D721Med (cell line): ENCODE measurements at regions not wholly inside any gene's neighbourhood (a gene's known extent, or its start where the extent isn't known, plus 50 kb on each side); places are given as distances from the start of the nearest gene placed in this dataset.

Source experiments
- DNase-seq: peaks from one replicate; pipeline ENCODE4 v3.0.0; 2011; ENCODE audit warnings: low spot score; ENCODE audit not compliant: insufficient read length
- FAIRE-seq: peaks from 2 replicates; lab custom pipeline; 2011; peaks lifted over from hg19 to GRCh38; lab: Jason Lieb, UNC
- TF ChIP-seq, protein P1 (sequence below): IDR thresholded peaks from 2 replicates; pipeline ENCODE4 v1.5.1; 2012; ENCODE audit warnings: mild to moderate bottlenecking, control low read depth; ENCODE audit not compliant: insufficient read depth; ENCODE audit errors: missing control alignments

DNA sequence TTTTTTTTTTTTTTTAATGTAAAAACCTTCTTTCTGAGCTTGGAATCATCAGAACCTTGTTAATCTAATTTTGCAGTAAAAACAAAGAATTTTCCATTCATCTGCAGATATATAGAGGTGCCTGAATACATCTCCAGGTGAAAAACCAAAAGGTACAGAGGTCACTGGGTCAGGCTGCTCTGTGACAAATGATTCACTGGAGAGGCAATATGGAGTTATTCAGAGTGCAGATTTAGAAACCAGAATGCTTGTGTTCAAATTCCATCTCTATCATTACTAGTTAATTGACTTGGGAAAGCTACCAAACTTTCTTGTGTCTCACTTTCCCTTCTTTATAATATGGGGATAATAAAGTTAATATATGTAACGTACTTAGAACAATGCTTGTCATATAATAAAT is 51.5 kb upstream of the C1orf53 start:
- TF ChIP-seq, protein P1, sequence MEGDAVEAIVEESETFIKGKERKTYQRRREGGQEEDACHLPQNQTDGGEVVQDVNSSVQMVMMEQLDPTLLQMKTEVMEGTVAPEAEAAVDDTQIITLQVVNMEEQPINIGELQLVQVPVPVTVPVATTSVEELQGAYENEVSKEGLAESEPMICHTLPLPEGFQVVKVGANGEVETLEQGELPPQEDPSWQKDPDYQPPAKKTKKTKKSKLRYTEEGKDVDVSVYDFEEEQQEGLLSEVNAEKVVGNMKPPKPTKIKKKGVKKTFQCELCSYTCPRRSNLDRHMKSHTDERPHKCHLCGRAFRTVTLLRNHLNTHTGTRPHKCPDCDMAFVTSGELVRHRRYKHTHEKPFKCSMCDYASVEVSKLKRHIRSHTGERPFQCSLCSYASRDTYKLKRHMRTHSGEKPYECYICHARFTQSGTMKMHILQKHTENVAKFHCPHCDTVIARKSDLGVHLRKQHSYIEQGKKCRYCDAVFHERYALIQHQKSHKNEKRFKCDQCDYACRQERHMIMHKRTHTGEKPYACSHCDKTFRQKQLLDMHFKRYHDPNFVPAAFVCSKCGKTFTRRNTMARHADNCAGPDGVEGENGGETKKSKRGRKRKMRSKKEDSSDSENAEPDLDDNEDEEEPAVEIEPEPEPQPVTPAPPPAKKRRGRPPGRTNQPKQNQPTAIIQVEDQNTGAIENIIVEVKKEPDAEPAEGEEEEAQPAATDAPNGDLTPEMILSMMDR = no peak
- no peak for FAIRE-seq

DNA sequence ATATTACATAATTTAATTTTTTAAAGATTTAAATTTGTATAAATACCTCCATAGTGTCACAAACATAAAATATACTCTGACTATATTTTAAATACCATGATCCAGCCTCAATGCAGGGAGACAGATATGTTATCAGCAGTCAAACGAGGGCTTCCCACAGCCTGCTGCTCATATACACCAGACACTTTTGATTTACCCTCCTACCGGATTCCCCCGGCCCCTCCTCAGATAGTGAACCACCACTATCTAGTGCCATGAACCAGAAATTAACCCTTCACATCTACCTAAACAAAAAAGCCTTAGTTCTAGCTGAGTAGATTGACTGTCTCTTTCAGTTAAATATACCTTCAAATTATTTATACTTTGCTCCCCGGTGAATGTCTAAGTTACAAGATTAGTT is 52.4 kb upstream of the C1orf53 start:
- DNase-seq = no peak
- FAIRE-seq = no peak
- TF ChIP-seq, protein P1 = no peak

More for the DNA sequence above, 51.5 kb upstream of the C1orf53 start:
- no peak for DNase-seq

DNA sequence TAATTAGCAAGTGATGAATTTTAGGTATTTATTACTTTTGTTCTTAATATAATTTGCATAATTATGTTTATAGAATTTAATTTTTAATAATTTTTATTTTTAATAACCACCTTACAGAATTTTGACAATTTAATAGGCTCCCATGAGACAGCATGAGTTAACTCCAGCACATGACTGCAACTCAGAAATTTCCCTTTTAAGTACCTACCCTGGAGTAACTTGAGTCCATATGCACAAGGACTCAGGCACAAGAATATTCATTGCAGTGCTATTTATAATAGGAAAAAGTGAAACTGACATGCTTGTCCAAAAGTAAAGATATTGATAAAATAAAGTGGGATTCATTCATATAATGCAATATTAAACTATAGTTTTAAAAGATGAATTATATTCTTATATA is 54.1 kb upstream of the C1orf53 start:
- DNase-seq = no peak
- TF ChIP-seq, protein P1 = no peak
- no peak for FAIRE-seq

DNA sequence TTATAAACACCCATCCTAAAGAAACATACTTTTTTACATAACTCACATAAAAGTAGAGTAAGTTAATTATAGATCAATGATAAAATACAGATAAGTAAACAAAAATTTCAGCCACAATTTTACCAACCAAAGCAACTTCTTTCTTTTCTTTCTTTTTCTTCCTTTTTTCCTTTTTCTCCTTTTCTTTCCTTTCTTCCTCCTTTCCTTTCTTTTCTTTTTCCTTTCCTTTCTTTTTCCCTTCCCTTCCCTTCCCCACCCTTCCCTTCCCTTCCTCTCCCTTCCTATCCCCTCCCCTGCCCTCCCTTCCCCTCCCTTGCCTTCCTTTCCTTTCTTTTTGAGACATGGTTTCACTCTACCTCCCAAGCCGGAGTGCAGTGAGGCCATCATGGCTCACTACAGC is 56.5 kb upstream of the C1orf53 start:
- DNase-seq (no peak), FAIRE-seq (peak; percentile 82)
- TF ChIP-seq, protein P1 = no peak

DNA sequence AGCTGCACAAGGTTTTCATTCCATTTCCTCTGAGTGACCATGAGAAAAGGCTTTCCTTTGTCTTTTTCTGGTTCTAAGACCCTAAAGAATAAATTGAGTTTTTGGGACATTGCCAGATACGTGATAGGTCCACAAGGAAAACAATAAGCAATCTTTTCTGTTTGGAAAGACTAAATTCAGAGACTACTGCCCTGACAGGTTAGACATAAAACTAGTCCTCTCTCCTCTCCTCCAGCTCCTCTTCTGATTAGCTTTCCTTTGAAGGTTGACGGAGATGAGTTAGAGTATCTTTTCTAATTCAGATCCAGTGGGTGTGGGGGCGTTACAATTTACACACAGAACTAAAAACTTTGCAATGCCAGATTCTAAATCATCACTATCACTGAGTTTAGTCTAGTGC is 57.8 kb upstream of the C1orf53 start:
- peak; percentile 63 for FAIRE-seq
- TF ChIP-seq, protein P1 = no peak

DNA sequence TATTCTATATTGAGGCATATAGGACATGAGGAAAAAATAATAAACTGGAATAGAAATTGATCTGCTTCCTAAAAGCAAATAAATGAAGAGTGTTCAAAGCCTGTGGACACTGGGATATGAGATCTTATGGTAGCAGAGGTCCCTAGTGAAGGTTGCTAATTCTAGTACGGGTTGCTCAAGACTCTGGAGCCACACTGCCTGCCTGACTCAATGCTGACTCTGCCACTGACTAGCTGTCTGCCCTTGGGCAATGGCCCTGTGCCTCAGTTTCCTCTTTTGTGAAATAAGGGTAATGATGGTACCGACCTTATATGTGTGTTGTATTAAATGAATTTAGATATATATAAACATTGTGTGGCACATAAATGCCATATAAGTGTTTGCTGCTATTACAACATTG is 59.0 kb upstream of the C1orf53 start:
- no peak for FAIRE-seq
- TF ChIP-seq, protein P1 = no peak
- DNase-seq = no peak

More for the DNA sequence above, 57.8 kb upstream of the C1orf53 start:
- DNase-seq = no peak

DNA sequence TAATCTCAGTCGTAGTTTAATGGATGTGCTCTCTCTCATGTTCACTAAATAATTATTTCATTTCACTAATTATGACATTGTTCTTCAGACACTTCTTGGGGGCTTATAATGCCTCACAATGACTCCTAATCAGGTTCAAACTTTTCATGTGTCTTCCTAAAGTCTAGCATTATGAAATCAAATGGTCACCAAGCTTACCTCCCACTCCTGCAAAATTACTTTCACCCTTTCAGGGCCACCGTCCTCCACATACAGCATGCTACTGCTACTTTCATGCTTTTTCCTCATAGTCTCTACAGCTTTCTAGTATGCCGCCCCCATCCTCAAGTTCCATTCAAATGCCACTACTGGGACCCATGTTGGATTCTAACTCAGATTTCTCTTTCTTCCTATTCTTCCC is 59.8 kb upstream of the C1orf53 start:
- no peak for DNase-seq
- TF ChIP-seq, protein P1 = no peak
- no peak for FAIRE-seq
